Endothelial cell (in vitro differentiated cells): ENCODE measurements at regions not wholly inside any gene's neighbourhood (a gene's known extent, or its start where the extent isn't known, plus 50 kb on each side); places are given as distances from the start of the nearest gene placed in this dataset.

Experiments used
- DNase-seq: peaks from one replicate; pipeline ENCODE4 v3.0.0; 2021; ENCODE audit warnings: low spot score
- H3K27ac Mint-ChIP-seq: one replicate; pipeline ENCODE4 v1.8.0; 2021; ENCODE audit warnings: mixed read lengths, inconsistent platforms; ENCODE audit not compliant: unreplicated experiment
- H3K27me3 Mint-ChIP-seq: one replicate; pipeline ENCODE4 v1.8.0; 2021; ENCODE audit warnings: mild to moderate bottlenecking, moderate library complexity, mixed read lengths, inconsistent platforms; ENCODE audit not compliant: unreplicated experiment
- H3K36me3 Mint-ChIP-seq: one replicate; pipeline ENCODE4 v1.8.0; 2021; ENCODE audit warnings: mild to moderate bottlenecking, low read depth, mixed read lengths, inconsistent platforms; ENCODE audit not compliant: unreplicated experiment
- H3K4me1 Mint-ChIP-seq: one replicate; pipeline ENCODE4 v1.8.0; 2021; ENCODE audit warnings: mild to moderate bottlenecking, mixed read lengths, inconsistent platforms; ENCODE audit not compliant: unreplicated experiment
- H3K4me3 Mint-ChIP-seq: one replicate; pipeline ENCODE4 v1.8.0; 2021; ENCODE audit warnings: mild to moderate bottlenecking, mixed read lengths, inconsistent platforms; ENCODE audit not compliant: unreplicated experiment
- H3K9me3 Mint-ChIP-seq: one replicate; pipeline ENCODE4 v1.8.0; 2021; ENCODE audit warnings: mixed read lengths, inconsistent platforms; ENCODE audit not compliant: unreplicated experiment
- CTCF ChIP-seq: fragments of 200-600 bp; sonication (generic); IDR thresholded peaks from one replicate; pipeline ENCODE4 v1.5.0; 2021; ENCODE audit warnings: antibody characterized with exemption; ENCODE audit not compliant: unreplicated experiment

GRCh38 chr1:192950926-192951325 is 108.2 kb downstream of the UCHL5 start:
- H3K9me3 Mint-ChIP-seq, result no peaks in the 10 kb centered on the region
- no peak for TF ChIP-seq CTCF
- DNase-seq, result no peak
- peaks cover 2% of the 10 kb centered on the region for H3K27me3 Mint-ChIP-seq
- H3K4me1 Mint-ChIP-seq, result peaks cover 6% of the 10 kb centered on the region
- H3K4me3 Mint-ChIP-seq, result no peak overlapping the region
- H3K36me3 Mint-ChIP-seq, result no peaks in the 10 kb centered on the region
- H3K27ac Mint-ChIP-seq, result no peak overlapping the region

GRCh38 chr1:192951691-192952460 is 107.3 kb downstream of the UCHL5 start:
- Mint-ChIP-seq H3K27ac (no peak overlapping the region), H3K36me3 (no peaks in the 10 kb centered on the region), H3K4me3 (no peak overlapping the region), H3K9me3 (no peaks in the 10 kb centered on the region), H3K4me1 (peaks cover 6% of the 10 kb centered on the region), H3K27me3 (peaks cover 2% of the 10 kb centered on the region)
- TF ChIP-seq CTCF, result no peak
- no peak for DNase-seq

GRCh38 chr1:192952646-192953045 is 106.5 kb downstream of the UCHL5 start:
- no peaks in the 10 kb centered on the region for H3K9me3 Mint-ChIP-seq
- no peak for TF ChIP-seq CTCF
- peaks cover 2% of the 10 kb centered on the region for H3K27me3 Mint-ChIP-seq
- H3K4me1 Mint-ChIP-seq, result peaks cover 6% of the 10 kb centered on the region
- no peak overlapping the region for H3K27ac Mint-ChIP-seq
- no peak for DNase-seq
- H3K36me3 Mint-ChIP-seq, result no peaks in the 10 kb centered on the region
- no peak overlapping the region for H3K4me3 Mint-ChIP-seq

GRCh38 chr1:192954705-192955265 is 104.4 kb downstream of the UCHL5 start:
- DNase-seq, result no peak
- Mint-ChIP-seq H3K36me3 (no peaks in the 10 kb centered on the region), H3K27me3 (peaks cover 2% of the 10 kb centered on the region), H3K27ac (no peak overlapping the region), H3K9me3 (no peaks in the 10 kb centered on the region), H3K4me3 (no peak overlapping the region), H3K4me1 (peaks cover 6% of the 10 kb centered on the region)
- no peak for TF ChIP-seq CTCF

GRCh38 chr1:192958350-192958749 is 100.8 kb downstream of the UCHL5 start:
- Mint-ChIP-seq H3K4me1 (no peaks in the 10 kb centered on the region), H3K27ac (no peak overlapping the region), H3K36me3 (no peaks in the 10 kb centered on the region), H3K4me3 (no peak overlapping the region), H3K9me3 (no peaks in the 10 kb centered on the region), H3K27me3 (no peaks in the 10 kb centered on the region)
- TF ChIP-seq CTCF, result no peak
- DNase-seq, result no peak
